ENCODE measurements at regions not wholly inside any gene's neighbourhood (a gene's known extent, or its start where the extent isn't known, plus 50 kb on each side); places are given as distances from the start of the nearest gene placed in this dataset.
"Not testable (repeated sequence)": the region's sequence is repeated elsewhere in the genome, so short reads cannot be mapped to it uniquely, and the experiment has no call there.

- Histone ChIP-seq H3K4me1 (ENCODE audit: low read depth) (no peaks in the 10 kb centered on the region), H3K9me3 (no peaks in the 10 kb centered on the region), H3K4me3 (no peak overlapping the region), H3K36me3 (ENCODE audit: low read depth) (no peaks in the 10 kb centered on the region)
- intact Hi-C loops (cut with DNase I, micrococcal nuclease), result no loop called here
- TF ChIP-seq, protein P1, sequence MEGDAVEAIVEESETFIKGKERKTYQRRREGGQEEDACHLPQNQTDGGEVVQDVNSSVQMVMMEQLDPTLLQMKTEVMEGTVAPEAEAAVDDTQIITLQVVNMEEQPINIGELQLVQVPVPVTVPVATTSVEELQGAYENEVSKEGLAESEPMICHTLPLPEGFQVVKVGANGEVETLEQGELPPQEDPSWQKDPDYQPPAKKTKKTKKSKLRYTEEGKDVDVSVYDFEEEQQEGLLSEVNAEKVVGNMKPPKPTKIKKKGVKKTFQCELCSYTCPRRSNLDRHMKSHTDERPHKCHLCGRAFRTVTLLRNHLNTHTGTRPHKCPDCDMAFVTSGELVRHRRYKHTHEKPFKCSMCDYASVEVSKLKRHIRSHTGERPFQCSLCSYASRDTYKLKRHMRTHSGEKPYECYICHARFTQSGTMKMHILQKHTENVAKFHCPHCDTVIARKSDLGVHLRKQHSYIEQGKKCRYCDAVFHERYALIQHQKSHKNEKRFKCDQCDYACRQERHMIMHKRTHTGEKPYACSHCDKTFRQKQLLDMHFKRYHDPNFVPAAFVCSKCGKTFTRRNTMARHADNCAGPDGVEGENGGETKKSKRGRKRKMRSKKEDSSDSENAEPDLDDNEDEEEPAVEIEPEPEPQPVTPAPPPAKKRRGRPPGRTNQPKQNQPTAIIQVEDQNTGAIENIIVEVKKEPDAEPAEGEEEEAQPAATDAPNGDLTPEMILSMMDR (IDR thresholded peaks at IDR 0.05), result no peak
- DNase-seq (no peak), ATAC-seq (no peak)
Observed at GRCh38 chr9:89853161-89853560, 248.3 kb downstream of the GADD45G start.

GRCh38 chr9:89853931-89854330 is 249.1 kb downstream of the GADD45G start:
- Histone ChIP-seq H3K9me3 (no peaks in the 10 kb centered on the region), H3K4me3 (no peak overlapping the region), H3K4me1 (ENCODE audit: low read depth) (no peaks in the 10 kb centered on the region), H3K36me3 (ENCODE audit: low read depth) (no peaks in the 10 kb centered on the region)
- ATAC-seq (no peak), DNase-seq (no peak)
- TF ChIP-seq, protein P1 (IDR thresholded peaks at IDR 0.05), result no peak
- intact Hi-C loops (cut with DNase I, micrococcal nuclease), result no loop called here

DNA sequence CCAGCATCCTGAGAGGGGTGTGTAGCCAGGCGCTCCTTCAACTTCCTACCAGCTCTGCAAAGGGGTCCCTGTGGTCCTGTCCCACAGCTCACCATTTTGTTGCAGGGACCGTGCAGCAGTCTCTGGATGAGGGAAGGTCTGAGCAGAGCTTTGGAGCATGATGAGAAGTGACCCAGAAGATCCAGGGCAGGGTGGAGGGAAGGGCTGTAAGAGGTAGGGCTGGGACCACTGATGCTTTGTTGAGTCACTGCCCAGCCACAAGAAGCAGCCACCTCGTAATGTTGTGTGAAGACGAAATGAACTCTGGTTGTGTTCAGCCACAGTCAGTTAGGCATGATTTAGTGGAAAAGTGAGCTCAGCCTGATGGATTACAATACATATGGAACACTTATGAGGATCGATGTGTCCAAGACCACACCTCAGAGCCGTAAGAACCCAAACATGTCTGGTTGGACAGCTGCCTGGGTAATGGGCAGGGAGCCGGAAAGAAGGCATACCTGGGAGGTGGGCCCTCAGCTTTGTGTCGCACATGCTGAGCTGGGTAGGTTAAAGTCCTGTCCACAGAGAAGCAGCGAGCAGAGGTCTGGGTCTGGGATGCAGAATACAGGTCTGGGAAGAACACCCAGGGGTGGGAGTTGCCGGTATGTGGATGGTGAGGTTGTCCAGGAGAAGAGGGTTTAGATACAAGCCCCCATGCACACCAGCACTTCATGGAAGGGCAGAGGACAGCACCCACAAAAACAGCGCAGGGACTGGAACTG is 250.1 kb downstream of the GADD45G start:
- ATAC-seq (no peak), DNase-seq (no peak)
- Histone ChIP-seq H3K36me3 (ENCODE audit: low read depth) (no peaks in the 10 kb centered on the region), H3K9me3 (no peaks in the 10 kb centered on the region), H3K4me3 (no peak overlapping the region), H3K4me1 (ENCODE audit: low read depth) (no peaks in the 10 kb centered on the region)
- TF ChIP-seq, protein P1 (IDR thresholded peaks at IDR 0.05), result no peak
- intact Hi-C loops (cut with DNase I, micrococcal nuclease), result no loop called here

DNA sequence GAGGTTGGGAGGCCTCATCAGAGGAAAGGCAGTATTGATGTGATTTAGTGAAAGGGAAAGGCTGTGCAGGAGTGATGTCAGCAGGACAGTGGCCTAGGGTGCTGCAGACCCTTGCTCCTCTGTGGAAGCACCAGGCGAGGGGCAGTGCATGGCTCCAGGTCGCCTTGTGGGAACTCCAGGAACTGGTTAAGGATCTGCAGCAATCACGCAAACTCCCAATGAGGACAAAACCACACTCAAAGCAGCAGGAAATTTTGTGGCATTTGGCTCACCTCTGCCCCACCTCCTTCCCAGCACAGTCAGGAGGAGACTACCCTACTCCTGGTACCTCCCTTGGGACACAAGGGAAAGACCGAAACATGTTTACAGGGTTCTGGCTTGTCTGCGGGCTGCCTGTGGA is 251.5 kb downstream of the GADD45G start:
- H3K36me3 ChIP-seq (ENCODE audit: low read depth); DNase-seq; ATAC-seq; intact Hi-C loops (cut with DNase I, micrococcal nuclease); H3K4me3 ChIP-seq; H3K4me1 ChIP-seq (ENCODE audit: low read depth); H3K9me3 ChIP-seq: not testable (repeated sequence)

DNA sequence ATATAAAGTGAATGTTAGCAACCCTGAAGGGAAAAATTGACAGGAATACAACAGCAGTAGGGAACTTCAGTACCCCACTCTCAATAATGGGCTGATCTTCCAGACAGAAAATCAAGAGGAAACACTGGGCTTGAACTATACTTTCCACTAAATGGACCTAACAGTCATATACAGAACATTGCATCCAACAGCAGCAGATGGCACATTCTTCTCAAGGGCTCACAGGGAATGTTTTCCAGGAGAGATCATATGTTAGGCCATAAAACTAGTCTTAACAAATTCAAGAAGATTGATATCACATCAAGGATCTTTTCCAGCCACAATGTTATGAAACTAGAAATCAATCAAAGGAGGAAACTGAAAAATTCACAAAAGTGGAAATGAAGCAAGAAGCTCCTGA is 252.1 kb downstream of the GADD45G start:
- H3K4me3 ChIP-seq; ATAC-seq; DNase-seq; H3K36me3 ChIP-seq (ENCODE audit: low read depth); H3K4me1 ChIP-seq (ENCODE audit: low read depth); H3K9me3 ChIP-seq; intact Hi-C loops (cut with DNase I, micrococcal nuclease): not testable (repeated sequence)

DNA sequence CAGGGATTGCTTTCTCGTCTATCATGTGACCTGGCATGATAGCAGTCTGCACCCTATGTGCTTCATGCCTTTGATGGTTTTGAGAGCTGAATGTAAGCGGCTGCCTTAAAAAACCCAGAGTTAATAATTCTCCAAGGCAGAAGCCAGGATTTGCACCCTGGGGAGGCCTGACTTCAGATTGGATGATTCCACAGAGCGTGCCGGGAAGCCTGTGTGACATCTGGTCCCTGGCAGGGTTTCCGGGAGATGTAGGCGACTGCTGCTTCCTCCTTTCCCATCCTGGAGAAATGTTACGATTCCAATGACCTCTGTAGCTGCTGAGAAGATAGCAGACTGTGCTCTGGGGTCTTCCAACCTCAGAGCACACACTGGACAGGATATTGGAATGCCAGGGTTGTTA is 255.0 kb downstream of the GADD45G start:
- H3K9me3 ChIP-seq; H3K36me3 ChIP-seq (ENCODE audit: low read depth); intact Hi-C loops (cut with DNase I, micrococcal nuclease); H3K4me3 ChIP-seq; H3K4me1 ChIP-seq (ENCODE audit: low read depth); DNase-seq: not testable (repeated sequence)
- ATAC-seq, result peak; percentile 80

GRCh38 chr9:89861371-89861770 is 256.6 kb downstream of the GADD45G start:
- H3K4me3 ChIP-seq; H3K36me3 ChIP-seq (ENCODE audit: low read depth); DNase-seq; H3K9me3 ChIP-seq; intact Hi-C loops (cut with DNase I, micrococcal nuclease); H3K4me1 ChIP-seq (ENCODE audit: low read depth); ATAC-seq: not testable (repeated sequence)

DNA sequence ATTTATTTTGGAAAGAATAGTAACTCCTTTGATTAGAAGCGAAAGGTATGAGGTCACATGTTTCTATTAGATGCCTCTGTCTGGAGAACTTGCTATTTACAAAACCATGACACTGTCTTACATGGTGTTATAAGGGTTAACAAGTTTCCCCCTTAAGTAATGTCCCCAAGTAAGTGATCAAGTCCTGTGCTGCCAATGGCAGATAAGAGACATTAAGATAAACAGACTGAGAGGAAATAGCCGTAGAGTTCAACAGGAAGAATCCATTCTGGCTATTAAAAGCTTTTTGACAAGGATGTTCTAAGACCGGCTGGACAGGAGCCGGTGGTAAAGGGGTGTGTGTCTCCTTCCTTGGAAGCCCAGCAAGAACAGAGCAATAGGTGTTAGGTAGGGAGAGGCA is 257.5 kb downstream of the GADD45G start:
- Histone ChIP-seq H3K4me3 (no peak overlapping the region), H3K4me1 (ENCODE audit: low read depth) (no peaks in the 10 kb centered on the region), H3K9me3 (no peaks in the 10 kb centered on the region), H3K36me3 (ENCODE audit: low read depth) (no peaks in the 10 kb centered on the region)
- intact Hi-C loops (cut with DNase I, micrococcal nuclease), result no loop called here
- TF ChIP-seq, protein P1 (IDR thresholded peaks at IDR 0.05), result no peak
- no peak for ATAC-seq
- no peak for DNase-seq
